ENCODE measurements at regions not wholly inside any gene's neighbourhood (a gene's known extent, or its start where the extent isn't known, plus 50 kb on each side); places are given as distances from the start of the nearest gene placed in this dataset.

- no peak overlapping the region for H3K4ac ChIP-seq (ENCODE audit: low read depth, low read length)
- H3K27ac ChIP-seq (ENCODE audit: insufficient read length, low read depth, low read length), result no peak overlapping the region
- no peak overlapping the region for H2AFZ ChIP-seq (ENCODE audit: low read length)
- no peak overlapping the region for H2AK5ac ChIP-seq (ENCODE audit: insufficient read length, low read length)
- H2BK20ac ChIP-seq (ENCODE audit: low read depth, low read length, poor library complexity, severe bottlenecking), result no peak overlapping the region
- no peak overlapping the region for H3K9ac ChIP-seq (ENCODE audit: extremely low read depth, insufficient read length, low read length)
- H3K56ac ChIP-seq (ENCODE audit: insufficient read length, low read depth, low read length), result no peak overlapping the region
- TF ChIP-seq CTCF (conservative IDR thresholded peaks at IDR 0.05), result no peak
- H3K36me3 Mint-ChIP-seq (ENCODE audit: insufficient read depth in 1 of 3, low read depth in 3 of 3), result peaks cover 0 to under 1% (median 0%) of the 10 kb centered on the region in 3 experiments; a peak in 3 of 7 replicates
- no CpG with 5 or more reads among the region's 2 CpGs for WGBS (ENCODE audit: extremely low coverage, insufficient read length, low lambda C conversion rate)
- H3K9me3 Mint-ChIP-seq, result no peaks in the 10 kb centered on the region
- no peak overlapping the region for H4K8ac ChIP-seq (replicated peaks; ENCODE audit: insufficient read length, low read depth, low read length)
- H3K23me2 ChIP-seq (ENCODE audit: insufficient read length, low read depth, low read length, poor library complexity, severe bottlenecking), result no peaks in the 10 kb centered on the region
- H3K27ac Mint-ChIP-seq, result no peak overlapping the region
- no peak overlapping the region for H3K4me2 ChIP-seq (ENCODE audit: insufficient read depth, insufficient read length, low read length)
- H3K27me3 Mint-ChIP-seq (ENCODE audit: low read depth), result no peaks in the 10 kb centered on the region
- H3K14ac ChIP-seq (ENCODE audit: insufficient read depth, low read length), result no peak overlapping the region
- no peak overlapping the region for H2BK120ac ChIP-seq (ENCODE audit: low read depth, low read length, poor library complexity, severe bottlenecking)
- no peaks in the 10 kb centered on the region for H3K4me1 ChIP-seq (ENCODE audit: insufficient read depth, low read length)
- H2BK15ac ChIP-seq (ENCODE audit: low read depth, low read length), result no peak overlapping the region
- DNase-seq, result no peak
- no peaks in the 10 kb centered on the region for H3K27me3 ChIP-seq (ENCODE audit: insufficient read depth, low read length)
- no peaks in the 10 kb centered on the region for H3K9me3 ChIP-seq (ENCODE audit: control insufficient read depth, low read depth, low read length)
- no peaks in the 10 kb centered on the region for H3K79me1 ChIP-seq (ENCODE audit: insufficient read depth, low read depth, low read length, poor library complexity, severe bottlenecking)
- H3K18ac ChIP-seq (ENCODE audit: insufficient read length, low read depth, low read length), result no peak overlapping the region
- H4K5ac ChIP-seq (ENCODE audit: insufficient read length, low read depth, low read length), result no peak overlapping the region
- H2BK5ac ChIP-seq (ENCODE audit: insufficient read length, low read length), result no peak overlapping the region
- H4K91ac ChIP-seq (ENCODE audit: insufficient read length, low read depth, low read length), result no peak overlapping the region
- H2BK12ac ChIP-seq (ENCODE audit: insufficient read length, low read depth, low read length), result no peak overlapping the region
- no peak overlapping the region for H3T11ph ChIP-seq (ENCODE audit: low read length)
- H3K4me3 Mint-ChIP-seq, result no peak overlapping the region
- H4K20me1 ChIP-seq (ENCODE audit: control insufficient read depth, insufficient read depth, insufficient read length), result no peaks in the 10 kb centered on the region
- H3K4me1 Mint-ChIP-seq, result peaks cover 9 to 12% of the 10 kb centered on the region in 2 experiments
- H3K23ac ChIP-seq (ENCODE audit: insufficient read length, low read depth, low read length), result no peak overlapping the region
- no peaks in the 10 kb centered on the region for H3K79me2 ChIP-seq (ENCODE audit: insufficient read depth, low read length)
These were observed 133.4 kb upstream of the ABCB5 start for GRCh38 chr7:20482071-20482470.
